Heart left ventricle (tissue), 16 donors: ENCODE measurements at regions not wholly inside any gene's neighbourhood (a gene's known extent, or its start where the extent isn't known, plus 50 kb on each side); places are given as distances from the start of the nearest gene placed in this dataset.

Source experiments
- ATAC-seq, 4 donors: fragments of 200-7000 bp; cut with Tn5 transposase; one replicate each; pipeline ENCODE4 v1.9.1; 2020 to 2022; ENCODE audit warnings: moderate library complexity in 4 of 4, mild to moderate bottlenecking in 3 of 4, moderate number of reproducible peaks in 1 of 4
- DNase-seq, 5 donors: peaks; one replicate each; pipeline ENCODE4 v3.0.0-alpha.2; 2020
- H3K27ac ChIP-seq, 12 donors: fragments of 200-600 bp; sonication (generic) in 4 of 12; one replicate each; pipeline versions ENCODE4 v1.5.0 to v1.8.0; 2016 to 2022; ENCODE audit warnings: mild to moderate bottlenecking in 2 of 12
- H3K27me3 ChIP-seq, 9 donors: fragments of 200-600 bp; sonication (generic) in 2 of 9; one replicate each; pipeline versions ENCODE4 v1.5.1 to v1.8.0; 2016 to 2022; ENCODE audit warnings: mild to moderate bottlenecking in 3 of 9
- H3K36me3 ChIP-seq, 9 donors: fragments of 200-600 bp; sonication (generic) in 2 of 9; one replicate each; pipeline versions ENCODE4 v1.5.0 to v1.8.0; 2018 to 2022; ENCODE audit warnings: mild to moderate bottlenecking in 2 of 9
- H3K4me1 ChIP-seq, 12 donors: fragments of 200-600 bp; sonication (generic) in 4 of 12; one replicate each; pipeline versions ENCODE4 v1.5.0 to v1.8.0; 2016 to 2022; ENCODE audit warnings: mild to moderate bottlenecking in 3 of 12
- H3K4me3 ChIP-seq, 12 donors: fragments of 200-600 bp; sonication (generic) in 4 of 12; one replicate each; pipeline versions ENCODE4 v1.5.0 to v1.8.0; 2017 to 2022; ENCODE audit warnings: mild to moderate bottlenecking in 9 of 12, moderate library complexity in 4 of 12
- H3K9me3 ChIP-seq, 12 donors: fragments of 200-600 bp; sonication (generic) in 4 of 12; one replicate each; pipeline versions ENCODE4 v1.5.0 to v1.8.0; 2016 to 2022; ENCODE audit warnings: mild to moderate bottlenecking in 1 of 12
- CTCF ChIP-seq, 12 donors: fragments of 200-600 bp; sonication (generic) in 4 of 12; IDR thresholded peaks; one replicate each; pipeline versions ENCODE4 v1.5.0 to v1.8.0; 2018 to 2022; ENCODE audit warnings: antibody characterized with exemption in 12 of 12, mild to moderate bottlenecking in 5 of 12
- POLR2A ChIP-seq, 2 donors: fragments of 450-650 bp; IDR thresholded peaks; one replicate each; pipeline ENCODE4 v1.6.1; 2017; ENCODE audit warnings: antibody characterized with exemption in 2 of 2, mild to moderate bottlenecking in 2 of 2, moderate library complexity in 2 of 2
- WGBS, 4 donors: extraction: QIAGEN DNeasy Blood & Tissue Kit in 2 of 4; methylation state at CpG; one replicate each; pipeline versions ENCODE4 v1.1.5 to v1.1.7; 2013 to 2018; 5-methylcytosine and 5-hydroxymethylcytosine counted together
- intact Hi-C, 10 donors: fragments of 100-400 bp; cut with DNase I; formaldehyde crosslinking; loops; one replicate each; pipeline versions ENCODE4 v1.11.1 to v1.14.2; 2022
- donor health status: ischemic (EF 13 %, LVEDD 7.1; RV severe dilation, severe dysfunction).
- donor health status: healthy with polysubstance abuse.
- donor health status: DM: no; HTN: yes; CAD: no.
- donor health status: DM: no; HTN: no; CAD: no.
- donor health status: ischemic (EF 25% LVEDD 6.9; RV normal size, moderate dysfunction).
- donor health status: ischemic (EF 25% LVEDD 5.7; RV mildly dilated, moderate dysfunction).
- donor health status: healthy.
- donor health status: DM: yes; HTN: yes; CAD: no.
- donor health status: ischemic (EF 35%, LVEDD 5.7; RV mildly dilated, moderate dysfunction).
- donor health status: nonischemic (EF 11% LVEDD 7.7; RV severe dilation, severe dysfunction).
- donor health status: DM: yes; HTN: yes; CAD: no.
- donor health status: PGD.
- donor health status: ischemic (EF 29% LVEDD 5.4; RV normal size, mild dysfunction).
- donor health status: nonischemic (EF 23%, LVEDD 6.1; RV moderate dilation, normal function).

GRCh38 chr1:239997515-239998311 lies 94.0 kb upstream of the FMN2 start:
- peak overlapping the region in 9 of 12 donors; percentile 11 to 42 (median 19) for H3K4me3 ChIP-seq
- H3K36me3 ChIP-seq: no peaks in the 10 kb centered on the region
- H3K27me3 ChIP-seq: peaks cover 15 to 76% (median 57%) of the 10 kb centered on the region in 9 donors
- peaks cover 0 to 12% (median 0%) of the 10 kb centered on the region in 12 donors for H3K4me1 ChIP-seq
- intact Hi-C loops: no loop called here
- no peak overlapping the region for H3K27ac ChIP-seq
- ATAC-seq: peak in 1 of 4 donors; percentile 22
- TF ChIP-seq POLR2A (IDR thresholded peaks at IDR 0.05) (no peak), CTCF (IDR thresholded peaks at IDR 0.05) (peak in 1 of 12 donors; percentile 10)
- no peaks in the 10 kb centered on the region for H3K9me3 ChIP-seq
- DNase-seq: no peak
- WGBS, 4 donors: 3 to 6% (median 4%) methylated on average over 39 to 104 of the region's 104 CpGs

- DNase-seq (no peak), ATAC-seq (no peak)
- Histone ChIP-seq H3K27me3 (peaks cover 15 to 70% (median 57%) of the 10 kb centered on the region in 9 donors), H3K4me1 (peaks cover 0 to 12% (median 0%) of the 10 kb centered on the region in 12 donors), H3K4me3 (peak overlapping the region in 6 of 12 donors; percentile 11 to 42 (median 22)), H3K9me3 (no peaks in the 10 kb centered on the region), H3K27ac (no peak overlapping the region), H3K36me3 (no peaks in the 10 kb centered on the region)
- intact Hi-C loops: no loop called here
- TF ChIP-seq POLR2A (IDR thresholded peaks at IDR 0.05) (no peak), CTCF (IDR thresholded peaks at IDR 0.05) (no peak)
- WGBS, 4 donors: 34 to 43% (median 40%) methylated on average over 3 of the region's 3 CpGs
Measured at GRCh38 chr1:239998312-239998649, 93.4 kb upstream of the FMN2 start.

GRCh38 chr1:239999170-239999569 lies 92.5 kb upstream of the FMN2 start:
- H3K36me3 ChIP-seq: no peaks in the 10 kb centered on the region
- no peak for DNase-seq
- no peak for ATAC-seq
- whole genome bisulfite sequencing, 4 donors: 64 to 77% (median 74%) methylated on average over 2 of the region's 2 CpGs
- intact Hi-C loops: no loop called here
- no peak overlapping the region for H3K4me3 ChIP-seq
- H3K9me3 ChIP-seq: no peaks in the 10 kb centered on the region
- TF ChIP-seq POLR2A (IDR thresholded peaks at IDR 0.05) (no peak), CTCF (IDR thresholded peaks at IDR 0.05) (no peak)
- no peak overlapping the region for H3K27ac ChIP-seq
- peaks cover 15 to 66% (median 49%) of the 10 kb centered on the region in 9 donors for H3K27me3 ChIP-seq
- H3K4me1 ChIP-seq: peaks cover 0 to 12% (median 0%) of the 10 kb centered on the region in 12 donors

GRCh38 chr1:240000634-240001033 lies 91.0 kb upstream of the FMN2 start:
- no peaks in the 10 kb centered on the region for H3K36me3 ChIP-seq
- peaks cover 0 to 12% (median 0%) of the 10 kb centered on the region in 12 donors for H3K4me1 ChIP-seq
- H3K27ac ChIP-seq: no peak overlapping the region
- WGBS, 4 donors: 84 to 87% (median 85%) methylated on average over 4 of the region's 4 CpGs
- intact Hi-C loops: no loop called here
- DNase-seq (no peak), ATAC-seq (no peak)
- TF ChIP-seq POLR2A (IDR thresholded peaks at IDR 0.05) (no peak), CTCF (IDR thresholded peaks at IDR 0.05) (no peak)
- H3K9me3 ChIP-seq: no peaks in the 10 kb centered on the region
- no peak overlapping the region for H3K4me3 ChIP-seq
- peaks cover 15 to 58% (median 43%) of the 10 kb centered on the region in 9 donors for H3K27me3 ChIP-seq
